Calu3 (cell line): ENCODE measurements at regions not wholly inside any gene's neighbourhood (a gene's known extent, or its start where the extent isn't known, plus 50 kb on each side); places are given as distances from the start of the nearest gene placed in this dataset.

Experiments
- BruUV-seq: library from RNA; stranded (reverse); fragments of 400-500 nt; replicated peaks from 2 replicates; lab custom pipeline; 2021; lab: Mats Ljungman, UMichigan
- CTCF ChIA-PET: fragments of 300-600 bp; sonication (Branson Sonifier 250); formaldehyde crosslinking; loops from one replicate; lab custom pipeline; 2022; ENCODE audit warnings: antibody characterized with exemption; lab: Charles Lee
- DNase-seq: peaks from one replicate; pipeline ENCODE4 v3.0.0; 2022
- H3K27ac Mint-ChIP-seq: one replicate; pipeline ENCODE4 v1.8.0; 2022; ENCODE audit warnings: mixed read lengths; ENCODE audit not compliant: unreplicated experiment
- H3K27me3 Mint-ChIP-seq: one replicate; pipeline ENCODE4 v1.8.0; 2022; ENCODE audit warnings: mixed read lengths; ENCODE audit not compliant: unreplicated experiment
- H3K36me3 Mint-ChIP-seq: one replicate; pipeline ENCODE4 v1.8.0; 2022; ENCODE audit warnings: mild to moderate bottlenecking, moderate library complexity, mixed read lengths; ENCODE audit not compliant: insufficient read depth, unreplicated experiment
- H3K4me1 Mint-ChIP-seq: one replicate; pipeline ENCODE4 v1.8.0; 2022; ENCODE audit warnings: mild to moderate bottlenecking, low read depth, mixed read lengths; ENCODE audit not compliant: unreplicated experiment
- H3K4me3 Mint-ChIP-seq: one replicate; pipeline ENCODE4 v1.8.0; 2022; ENCODE audit warnings: mild to moderate bottlenecking, low read depth, moderate library complexity, mixed read lengths; ENCODE audit not compliant: unreplicated experiment
- H3K9me3 Mint-ChIP-seq: one replicate; pipeline ENCODE4 v1.8.0; 2022; ENCODE audit warnings: low read depth, mixed read lengths; ENCODE audit not compliant: unreplicated experiment
- intact Hi-C: fragments of 100-400 bp; cut with micrococcal nuclease; formaldehyde crosslinking; loops from one replicate; pipeline ENCODE4 v1.10.0; 2022; ENCODE audit not compliant: unreplicated experiment
- TF ChIP-seq, protein P1 (sequence below): fragments of 200-600 bp; IDR thresholded peaks from one replicate; pipeline ENCODE4 v1.8.0; 2022; ENCODE audit warnings: antibody characterized with exemption; ENCODE audit not compliant: unreplicated experiment

DNA sequence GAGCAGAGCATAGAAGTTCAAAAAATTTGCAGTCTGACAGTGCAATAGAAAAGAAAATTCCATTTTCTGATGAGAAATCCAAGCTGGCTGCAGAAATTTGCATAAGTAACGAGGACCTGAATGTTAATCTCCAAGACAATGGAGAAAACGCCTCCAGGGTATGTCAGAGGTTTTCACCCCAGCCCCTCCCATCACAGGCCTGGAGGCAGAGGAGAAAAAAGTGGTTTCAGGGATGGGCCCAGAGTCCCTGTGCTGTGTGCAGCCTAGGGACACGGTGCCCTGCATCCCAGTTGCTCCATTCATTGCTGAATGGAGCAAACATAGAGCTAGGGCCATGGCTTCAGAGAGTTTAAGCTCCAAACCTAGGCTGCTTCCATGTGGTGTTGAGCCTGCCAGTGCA is 327.9 kb upstream of the KHDRBS2 start:
- no peak for DNase-seq
- H3K4me1 Mint-ChIP-seq: no peaks in the 10 kb centered on the region
- no peak overlapping the region for H3K4me3 Mint-ChIP-seq
- TF ChIP-seq, protein P1, sequence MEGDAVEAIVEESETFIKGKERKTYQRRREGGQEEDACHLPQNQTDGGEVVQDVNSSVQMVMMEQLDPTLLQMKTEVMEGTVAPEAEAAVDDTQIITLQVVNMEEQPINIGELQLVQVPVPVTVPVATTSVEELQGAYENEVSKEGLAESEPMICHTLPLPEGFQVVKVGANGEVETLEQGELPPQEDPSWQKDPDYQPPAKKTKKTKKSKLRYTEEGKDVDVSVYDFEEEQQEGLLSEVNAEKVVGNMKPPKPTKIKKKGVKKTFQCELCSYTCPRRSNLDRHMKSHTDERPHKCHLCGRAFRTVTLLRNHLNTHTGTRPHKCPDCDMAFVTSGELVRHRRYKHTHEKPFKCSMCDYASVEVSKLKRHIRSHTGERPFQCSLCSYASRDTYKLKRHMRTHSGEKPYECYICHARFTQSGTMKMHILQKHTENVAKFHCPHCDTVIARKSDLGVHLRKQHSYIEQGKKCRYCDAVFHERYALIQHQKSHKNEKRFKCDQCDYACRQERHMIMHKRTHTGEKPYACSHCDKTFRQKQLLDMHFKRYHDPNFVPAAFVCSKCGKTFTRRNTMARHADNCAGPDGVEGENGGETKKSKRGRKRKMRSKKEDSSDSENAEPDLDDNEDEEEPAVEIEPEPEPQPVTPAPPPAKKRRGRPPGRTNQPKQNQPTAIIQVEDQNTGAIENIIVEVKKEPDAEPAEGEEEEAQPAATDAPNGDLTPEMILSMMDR: no peak
- CTCF ChIA-PET: no interaction called here
- H3K36me3 Mint-ChIP-seq: no peaks in the 10 kb centered on the region
- H3K9me3 Mint-ChIP-seq: peaks cover 27% of the 10 kb centered on the region
- no peak overlapping the region for H3K27ac Mint-ChIP-seq
- no TSS peak for BruUV-seq
- H3K27me3 Mint-ChIP-seq: no peaks in the 10 kb centered on the region
- intact Hi-C loops: no loop called here

DNA sequence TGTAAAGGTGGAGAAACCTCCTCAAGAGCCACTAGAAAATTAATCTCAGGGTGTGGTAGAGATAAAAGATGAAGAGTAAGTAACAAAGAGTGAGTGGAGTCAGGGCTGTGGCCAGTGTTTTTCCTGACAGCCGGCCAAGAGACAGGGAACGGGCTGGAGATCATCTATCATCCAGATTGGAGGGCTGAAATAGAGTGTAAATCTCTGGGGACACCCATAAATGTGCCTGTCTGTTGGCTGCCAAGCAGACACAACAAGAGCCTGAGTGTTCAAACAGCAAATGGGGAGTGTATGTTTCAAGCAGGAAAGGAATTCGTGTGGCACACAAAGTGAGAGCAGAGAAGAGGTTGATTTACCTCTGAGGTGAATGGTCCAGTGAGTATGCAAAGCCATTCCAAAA is 326.4 kb upstream of the KHDRBS2 start:
- Mint-ChIP-seq H3K27me3 (no peaks in the 10 kb centered on the region), H3K4me1 (no peaks in the 10 kb centered on the region), H3K9me3 (peaks cover 22% of the 10 kb centered on the region), H3K36me3 (no peaks in the 10 kb centered on the region), H3K27ac (no peak overlapping the region), H3K4me3 (no peak overlapping the region)
- BruUV-seq: no TSS peak
- intact Hi-C loops: no loop called here
- no peak for DNase-seq
- TF ChIP-seq, protein P1: no peak
- CTCF ChIA-PET: no interaction called here

DNA sequence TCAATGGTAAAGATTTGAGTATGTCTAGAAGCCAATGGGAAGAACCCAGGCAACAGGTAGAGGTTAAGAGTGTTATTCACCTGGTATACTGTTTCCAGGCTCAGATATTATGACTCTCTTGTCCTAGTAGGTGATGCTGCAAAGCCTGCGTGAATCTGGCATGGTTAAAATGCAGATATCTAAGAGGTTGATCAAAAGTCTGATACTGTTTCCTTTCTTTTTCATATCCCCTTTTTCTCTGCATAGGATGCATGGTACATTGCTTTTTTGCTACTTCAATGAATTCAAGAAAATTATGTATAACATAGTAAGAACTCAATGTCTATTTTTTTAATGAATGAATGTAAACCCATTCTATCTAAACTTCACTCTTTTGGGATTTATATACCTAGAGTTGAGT is 284.3 kb upstream of the KHDRBS2 start:
- TF ChIP-seq, protein P1: no peak
- no peak for DNase-seq
- Mint-ChIP-seq H3K4me1 (no peaks in the 10 kb centered on the region), H3K9me3 (peaks cover 3% of the 10 kb centered on the region), H3K27ac (no peak overlapping the region), H3K4me3 (no peak overlapping the region), H3K27me3 (no peaks in the 10 kb centered on the region), H3K36me3 (no peaks in the 10 kb centered on the region)
- CTCF ChIA-PET: no interaction called here
- no TSS peak for BruUV-seq
- intact Hi-C loops: no loop called here

DNA sequence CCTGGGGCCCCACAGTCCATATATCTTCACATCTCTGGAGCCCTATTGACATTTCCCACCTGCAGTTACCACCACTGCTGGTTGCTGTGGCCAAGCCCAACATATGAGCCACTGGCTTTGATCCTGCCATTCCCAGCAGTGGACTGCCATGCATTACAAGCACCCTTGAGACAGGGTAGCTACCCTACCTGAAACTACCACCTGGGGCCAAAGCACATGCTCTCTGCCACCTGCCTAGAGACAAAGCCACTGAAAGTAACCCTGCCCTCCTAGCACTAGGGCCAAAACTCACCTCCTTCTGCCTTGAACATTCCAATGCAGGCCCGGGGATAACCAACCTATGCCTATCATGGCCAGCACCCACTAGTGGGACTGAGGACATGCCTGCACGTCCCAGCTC is 255.5 kb upstream of the KHDRBS2 start:
- TF ChIP-seq, protein P1: no peak
- Mint-ChIP-seq H3K27ac (no peak overlapping the region), H3K4me3 (no peak overlapping the region), H3K4me1 (no peaks in the 10 kb centered on the region), H3K9me3 (peaks cover 10% of the 10 kb centered on the region), H3K36me3 (no peaks in the 10 kb centered on the region), H3K27me3 (no peaks in the 10 kb centered on the region)
- CTCF ChIA-PET: no interaction called here
- intact Hi-C loops: no loop called here
- no peak for DNase-seq
- no TSS peak for BruUV-seq
